Testis (tissue), 2 donors: ENCODE measurements at regions not wholly inside any gene's neighbourhood (a gene's known extent, or its start where the extent isn't known, plus 50 kb on each side); places are given as distances from the start of the nearest gene placed in this dataset.

ENCODE experiments used
- DNase-seq: peaks from one replicate; pipeline ENCODE4 v3.0.0-alpha.2; 2019
- H3K27ac ChIP-seq, 2 donors: fragments of 200-600 bp; sonication (generic); one replicate each; pipeline ENCODE4 v1.5.1; 2019
- H3K27me3 ChIP-seq: fragments of 200-600 bp; sonication (generic); one replicate; pipeline ENCODE4 v1.5.1; 2019
- H3K36me3 ChIP-seq: fragments of 200-600 bp; sonication (generic); one replicate; pipeline ENCODE4 v1.5.1; 2017; ENCODE audit warnings: low read depth; ENCODE audit errors: missing control alignments
- H3K4me1 ChIP-seq: fragments of 200-600 bp; sonication (generic); one replicate; pipeline ENCODE4 v1.5.1; 2019
- H3K4me3 ChIP-seq, 2 donors: fragments of 200-600 bp; sonication (generic); one replicate each; pipeline ENCODE4 v1.5.1; 2017 to 2019
- H3K9me3 ChIP-seq: fragments of 200-600 bp; sonication (generic); one replicate; pipeline ENCODE4 v1.5.1; 2017
- CTCF ChIP-seq, 3 experiments: fragments of 450-650 bp in 2 of 3; fragments of 200-600 bp in 1 of 3; sonication (generic) in 1 of 3; IDR thresholded peaks; one replicate each; pipeline ENCODE4 v1.5.1; 2016 to 2019; ENCODE audit warnings: antibody characterized with exemption in 3 of 3, mild to moderate bottlenecking in 2 of 3, moderate library complexity in 1 of 3
- POLR2A ChIP-seq: fragments of 450-650 bp; IDR thresholded peaks from one replicate; pipeline ENCODE4 v1.6.1; 2017; ENCODE audit warnings: antibody characterized with exemption, mild to moderate bottlenecking, moderate library complexity
- WGBS, 2 donors: methylation state at CpG; one replicate each; pipeline ENCODE4 v1.1.5; 2018; 5-methylcytosine and 5-hydroxymethylcytosine counted together
- intact Hi-C: fragments of 100-400 bp; cut with DNase I; formaldehyde crosslinking; loops from one replicate; pipeline ENCODE4 v1.15.1; 2023; ENCODE audit warnings: low total_unique reads

GRCh38 chrY:7275751-7276150 lies 364.2 kb upstream of the AMELY start:
- Histone ChIP-seq H3K36me3 (no peaks in the 10 kb centered on the region), H3K27me3 (no peaks in the 10 kb centered on the region), H3K4me3 (no peak overlapping the region), H3K27ac (peak overlapping the region in 1 of 2 donors; percentile 69), H3K9me3 (no peaks in the 10 kb centered on the region), H3K4me1 (no peaks in the 10 kb centered on the region)
- intact Hi-C loops: no loop called here
- no peak for TF ChIP-seq POLR2A
- TF ChIP-seq CTCF (IDR thresholded peaks at IDR 0.05): no peak
- WGBS, 2 donors: 0 to 18% methylated on average over 1 to 10 of the region's 11 CpGs
- DNase-seq: no peak

- DNase-seq: no peak
- WGBS, 2 donors: 0 to 2% methylated on average over 7 to 17 of the region's 18 CpGs
- Histone ChIP-seq H3K9me3 (no peaks in the 10 kb centered on the region), H3K4me3 (peak overlapping the region; percentile 12 to 64), H3K27ac (peak overlapping the region in 1 of 2 donors; percentile 69), H3K36me3 (no peaks in the 10 kb centered on the region), H3K27me3 (no peaks in the 10 kb centered on the region), H3K4me1 (no peaks in the 10 kb centered on the region)
- intact Hi-C loops: no loop called here
- TF ChIP-seq CTCF (IDR thresholded peaks at IDR 0.05) (no peak), POLR2A (no peak)
These were observed 363.5 kb upstream of the AMELY start for GRCh38 chrY:7275014-7275413.

- WGBS, 2 donors: 0% methylated on average over 6 of the region's 54 CpGs; no CpG with 5 or more reads in 1 of the 2 donors
- TF ChIP-seq CTCF (IDR thresholded peaks at IDR 0.05): no peak
- no peak for TF ChIP-seq POLR2A
- H3K27ac ChIP-seq: peak overlapping the region; percentile 63 to 69
- H3K9me3 ChIP-seq: no peaks in the 10 kb centered on the region
- H3K36me3 ChIP-seq: no peaks in the 10 kb centered on the region
- no peaks in the 10 kb centered on the region for H3K27me3 ChIP-seq
- H3K4me1 ChIP-seq: no peaks in the 10 kb centered on the region
- intact Hi-C loops: no loop called here
- peak; percentile 22 for DNase-seq
- peak overlapping the region; percentile 50 to 64 for H3K4me3 ChIP-seq
These were observed 362.9 kb upstream of the AMELY start for GRCh38 chrY:7274369-7274913.

- intact Hi-C loops: no loop called here
- TF ChIP-seq CTCF (IDR thresholded peaks at IDR 0.05): no peak
- no peaks in the 10 kb centered on the region for H3K9me3 ChIP-seq
- DNase-seq: peak; percentile 58
- H3K27ac ChIP-seq: peak overlapping the region; percentile 63 to 69
- H3K36me3 ChIP-seq: no peaks in the 10 kb centered on the region
- WGBS, 2 donors: 0% methylated on average over 1 to 8 of the region's 65 CpGs
- no peaks in the 10 kb centered on the region for H3K4me1 ChIP-seq
- H3K4me3 ChIP-seq: peak overlapping the region; percentile 50 to 64
- H3K27me3 ChIP-seq: no peaks in the 10 kb centered on the region
These were observed 362.1 kb upstream of the AMELY start for GRCh38 chrY:7273587-7274203.
